ENCODE measurements at regions not wholly inside any gene's neighbourhood (a gene's known extent, or its start where the extent isn't known, plus 50 kb on each side); places are given as distances from the start of the nearest gene placed in this dataset.

GRCh38 chr18:54672846-54673475 is 81.9 kb downstream of the DYNAP start:
- no peaks in the 10 kb centered on the region for H3F3A ChIP-seq (ENCODE audit: insufficient read depth)
- no peak overlapping the region for H3K4me2 ChIP-seq (ENCODE audit: low read depth, low read length, poor library complexity, severe bottlenecking)
- no peaks in the 10 kb centered on the region for H3K9me3 ChIP-seq (ENCODE audit: insufficient read depth, low read length)
- no peak overlapping the region for H2AFZ ChIP-seq (ENCODE audit: low read depth, low read length, severe bottlenecking)
- H3K27me3 ChIP-seq (ENCODE audit: low read length): no peaks in the 10 kb centered on the region
- no peak overlapping the region for H3K9ac ChIP-seq (ENCODE audit: low read length)
- no peaks in the 10 kb centered on the region for H3K36me3 ChIP-seq (ENCODE audit: low read length)
- H4K20me1 ChIP-seq (ENCODE audit: low read depth, low read length): no peaks in the 10 kb centered on the region
- H3K9me2 ChIP-seq (replicated peaks; ENCODE audit: insufficient read depth, low read length): no peaks in the 10 kb centered on the region
- TF ChIP-seq EZH2phosphoT487 (conservative IDR thresholded peaks at IDR 0.05; ENCODE audit: low read length): no peak
- TF ChIP-seq, protein P1, sequence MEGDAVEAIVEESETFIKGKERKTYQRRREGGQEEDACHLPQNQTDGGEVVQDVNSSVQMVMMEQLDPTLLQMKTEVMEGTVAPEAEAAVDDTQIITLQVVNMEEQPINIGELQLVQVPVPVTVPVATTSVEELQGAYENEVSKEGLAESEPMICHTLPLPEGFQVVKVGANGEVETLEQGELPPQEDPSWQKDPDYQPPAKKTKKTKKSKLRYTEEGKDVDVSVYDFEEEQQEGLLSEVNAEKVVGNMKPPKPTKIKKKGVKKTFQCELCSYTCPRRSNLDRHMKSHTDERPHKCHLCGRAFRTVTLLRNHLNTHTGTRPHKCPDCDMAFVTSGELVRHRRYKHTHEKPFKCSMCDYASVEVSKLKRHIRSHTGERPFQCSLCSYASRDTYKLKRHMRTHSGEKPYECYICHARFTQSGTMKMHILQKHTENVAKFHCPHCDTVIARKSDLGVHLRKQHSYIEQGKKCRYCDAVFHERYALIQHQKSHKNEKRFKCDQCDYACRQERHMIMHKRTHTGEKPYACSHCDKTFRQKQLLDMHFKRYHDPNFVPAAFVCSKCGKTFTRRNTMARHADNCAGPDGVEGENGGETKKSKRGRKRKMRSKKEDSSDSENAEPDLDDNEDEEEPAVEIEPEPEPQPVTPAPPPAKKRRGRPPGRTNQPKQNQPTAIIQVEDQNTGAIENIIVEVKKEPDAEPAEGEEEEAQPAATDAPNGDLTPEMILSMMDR (IDR thresholded peaks at IDR 0.05; ENCODE audit: insufficient read depth, low read length, poor library complexity, severe bottlenecking): no peak
- H3K79me2 ChIP-seq (ENCODE audit: insufficient read depth, low read length): no peaks in the 10 kb centered on the region
- H3K4me3 ChIP-seq (ENCODE audit: insufficient read depth, low read length, poor library complexity, severe bottlenecking): no peak overlapping the region
- H3K27ac ChIP-seq (ENCODE audit: low read depth, low read length): no peak overlapping the region

- TF ChIP-seq, protein P1 (IDR thresholded peaks at IDR 0.05; ENCODE audit: insufficient read depth, low read length, poor library complexity, severe bottlenecking): no peak
- TF ChIP-seq EZH2phosphoT487 (conservative IDR thresholded peaks at IDR 0.05; ENCODE audit: low read length): no peak
- Histone ChIP-seq H3K9me2 (replicated peaks; ENCODE audit: insufficient read depth, low read length) (no peaks in the 10 kb centered on the region), H3K36me3 (ENCODE audit: low read length) (no peaks in the 10 kb centered on the region), H4K20me1 (ENCODE audit: low read depth, low read length) (no peaks in the 10 kb centered on the region), H3K79me2 (ENCODE audit: insufficient read depth, low read length) (no peaks in the 10 kb centered on the region), H3K27me3 (ENCODE audit: low read length) (no peaks in the 10 kb centered on the region), H3K4me3 (ENCODE audit: insufficient read depth, low read length, poor library complexity, severe bottlenecking) (no peak overlapping the region), H2AFZ (ENCODE audit: low read depth, low read length, severe bottlenecking) (no peak overlapping the region), H3K9ac (ENCODE audit: low read length) (no peak overlapping the region), H3K9me3 (ENCODE audit: insufficient read depth, low read length) (no peaks in the 10 kb centered on the region), H3F3A (ENCODE audit: insufficient read depth) (no peaks in the 10 kb centered on the region), H3K4me2 (ENCODE audit: low read depth, low read length, poor library complexity, severe bottlenecking) (no peak overlapping the region), H3K27ac (ENCODE audit: low read depth, low read length) (no peak overlapping the region)
Measured at GRCh38 chr18:54673936-54674335, 82.9 kb downstream of the DYNAP start.

GRCh38 chr18:54675076-54675475 is 84.0 kb downstream of the DYNAP start:
- Histone ChIP-seq H3K27me3 (ENCODE audit: low read length) (no peaks in the 10 kb centered on the region), H3K27ac (ENCODE audit: low read depth, low read length) (no peak overlapping the region), H3K4me3 (ENCODE audit: insufficient read depth, low read length, poor library complexity, severe bottlenecking) (no peak overlapping the region), H4K20me1 (ENCODE audit: low read depth, low read length) (no peaks in the 10 kb centered on the region), H3K9ac (ENCODE audit: low read length) (no peak overlapping the region), H3K4me2 (ENCODE audit: low read depth, low read length, poor library complexity, severe bottlenecking) (no peak overlapping the region), H3K9me3 (ENCODE audit: insufficient read depth, low read length) (no peaks in the 10 kb centered on the region), H3K36me3 (ENCODE audit: low read length) (no peaks in the 10 kb centered on the region), H3F3A (ENCODE audit: insufficient read depth) (no peaks in the 10 kb centered on the region), H3K9me2 (replicated peaks; ENCODE audit: insufficient read depth, low read length) (no peaks in the 10 kb centered on the region), H2AFZ (ENCODE audit: low read depth, low read length, severe bottlenecking) (no peak overlapping the region), H3K79me2 (ENCODE audit: insufficient read depth, low read length) (no peaks in the 10 kb centered on the region)
- TF ChIP-seq, protein P1 (IDR thresholded peaks at IDR 0.05; ENCODE audit: insufficient read depth, low read length, poor library complexity, severe bottlenecking): no peak
- no peak for TF ChIP-seq EZH2phosphoT487 (conservative IDR thresholded peaks at IDR 0.05; ENCODE audit: low read length)

Data from SU-DHL-6 (cell line).